ENCODE measurements at regions not wholly inside any gene's neighbourhood (a gene's known extent, or its start where the extent isn't known, plus 50 kb on each side); places are given as distances from the start of the nearest gene placed in this dataset.

DNA sequence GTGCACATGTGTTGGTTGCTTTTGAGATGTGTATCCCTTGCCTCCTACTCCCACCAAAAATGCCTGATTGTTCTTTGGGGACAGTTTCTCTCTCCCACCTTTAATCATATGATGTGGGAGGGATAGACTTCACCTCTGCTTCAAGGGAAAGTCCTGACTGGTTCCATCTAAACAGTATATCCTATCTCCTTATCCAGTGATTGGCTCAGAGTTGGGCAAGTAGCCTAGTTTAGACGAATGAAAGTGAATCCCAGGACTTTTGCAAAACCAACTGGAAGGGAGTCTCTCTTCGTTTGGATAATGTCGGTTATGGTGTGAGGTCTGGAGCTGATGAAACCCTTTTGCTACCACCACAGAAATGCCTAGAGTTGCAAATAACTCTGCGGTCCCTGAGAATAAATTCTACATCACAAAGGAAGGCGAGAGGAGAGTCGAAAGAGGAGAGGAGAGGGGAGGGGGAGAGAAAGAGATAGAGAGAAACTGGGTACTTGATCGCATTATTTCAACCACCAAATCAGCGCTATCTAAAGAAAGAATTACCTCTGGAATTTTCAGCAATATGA is 77.1 kb upstream of the SALL1 start:
- dilution Hi-C loops (cut with MboI; ENCODE audit: extremely low pct_ligation_motif_present, low sequenced_read_pairs) (no loop called here), intact Hi-C loops (cut with micrococcal nuclease) (no loop called here)
- FAIRE-seq, result no peak

More for the DNA sequence above, 77.1 kb upstream of the SALL1 start:
- TF ChIP-seq JUN (IDR thresholded peaks at IDR 0.05; ENCODE audit: borderline replicate concordance, insufficient read depth, insufficient read length, low read depth) (no peak), MYC (IDR thresholded peaks at IDR 0.05; ENCODE audit: low read depth, low read length) (no peak), GATA2 (IDR thresholded peaks at IDR 0.05; ENCODE audit: insufficient read depth, insufficient read length, low read depth, low read length) (no peak), FOS (IDR thresholded peaks at IDR 0.05; ENCODE audit: borderline replicate concordance, insufficient read depth, low read length) (no peak), POLR2A (IDR thresholded peaks at IDR 0.05; ENCODE audit: low read depth, low read length) (no peak), POLR2AphosphoS5 (IDR thresholded peaks at IDR 0.05; ENCODE audit: insufficient read depth, low read depth, low read length) (no peak), EZH2 (IDR thresholded peaks at IDR 0.05; ENCODE audit: borderline replicate concordance, low read depth, low read length, severe bottlenecking) (no peak)
- TF ChIP-seq, protein P1, sequence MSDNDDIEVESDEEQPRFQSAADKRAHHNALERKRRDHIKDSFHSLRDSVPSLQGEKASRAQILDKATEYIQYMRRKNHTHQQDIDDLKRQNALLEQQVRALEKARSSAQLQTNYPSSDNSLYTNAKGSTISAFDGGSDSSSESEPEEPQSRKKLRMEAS (IDR thresholded peaks at IDR 0.05; ENCODE audit: insufficient read depth, insufficient read length), result no peak
- TF ChIP-seq, protein P2, sequence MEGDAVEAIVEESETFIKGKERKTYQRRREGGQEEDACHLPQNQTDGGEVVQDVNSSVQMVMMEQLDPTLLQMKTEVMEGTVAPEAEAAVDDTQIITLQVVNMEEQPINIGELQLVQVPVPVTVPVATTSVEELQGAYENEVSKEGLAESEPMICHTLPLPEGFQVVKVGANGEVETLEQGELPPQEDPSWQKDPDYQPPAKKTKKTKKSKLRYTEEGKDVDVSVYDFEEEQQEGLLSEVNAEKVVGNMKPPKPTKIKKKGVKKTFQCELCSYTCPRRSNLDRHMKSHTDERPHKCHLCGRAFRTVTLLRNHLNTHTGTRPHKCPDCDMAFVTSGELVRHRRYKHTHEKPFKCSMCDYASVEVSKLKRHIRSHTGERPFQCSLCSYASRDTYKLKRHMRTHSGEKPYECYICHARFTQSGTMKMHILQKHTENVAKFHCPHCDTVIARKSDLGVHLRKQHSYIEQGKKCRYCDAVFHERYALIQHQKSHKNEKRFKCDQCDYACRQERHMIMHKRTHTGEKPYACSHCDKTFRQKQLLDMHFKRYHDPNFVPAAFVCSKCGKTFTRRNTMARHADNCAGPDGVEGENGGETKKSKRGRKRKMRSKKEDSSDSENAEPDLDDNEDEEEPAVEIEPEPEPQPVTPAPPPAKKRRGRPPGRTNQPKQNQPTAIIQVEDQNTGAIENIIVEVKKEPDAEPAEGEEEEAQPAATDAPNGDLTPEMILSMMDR (IDR thresholded peaks at IDR 0.05; ENCODE audit: extremely low read depth in 1 of 2, insufficient read depth in 1 of 2, low read depth in 1 of 2, low read length in 2 of 2), result no peak
- H2AFZ ChIP-seq (ENCODE audit: low read depth, low read length), result no peak overlapping the region
- no peaks in the 10 kb centered on the region for H3K4me1 ChIP-seq (ENCODE audit: control insufficient read depth, extremely low read depth, insufficient read depth, low read length)
- no peaks in the 10 kb centered on the region for H3K27me3 ChIP-seq (ENCODE audit: control insufficient read depth in 2 of 2, insufficient read depth in 2 of 2, low read length in 2 of 2)
- no peak overlapping the region for H3K4me3 ChIP-seq (replicated peaks in 1 of 3; ENCODE audit: insufficient read depth in 1 of 3, low read depth in 1 of 3, low read length in 3 of 3)
- no peaks in the 10 kb centered on the region for H3K9me1 ChIP-seq (replicated peaks; ENCODE audit: control insufficient read depth, extremely low read depth, insufficient read depth, low read length)
- no TSS peak for BruUV-seq (replicated peaks)
- no peaks in the 10 kb centered on the region for H3K36me3 ChIP-seq (ENCODE audit: control insufficient read depth in 2 of 2, extremely low read depth in 1 of 2, insufficient read depth in 2 of 2, low read length in 2 of 2)
- H3K9me3 ChIP-seq (replicated peaks; ENCODE audit: control insufficient read depth, insufficient read depth, low read length), result no peaks in the 10 kb centered on the region
- ChIA-PET CTCF (no interaction called here), POLR2A (no interaction called here)
- no peak for DNase-seq (ENCODE audit: low read depth, low spot score)
- H3K4me2 ChIP-seq (ENCODE audit: insufficient read depth, low read length), result no peak overlapping the region
- no peaks in the 10 kb centered on the region for H4K20me1 ChIP-seq (replicated peaks; ENCODE audit: control insufficient read depth, extremely low read depth, insufficient read depth, low read length)
- no peaks in the 10 kb centered on the region for H3K79me2 ChIP-seq (ENCODE audit: control insufficient read depth, insufficient read depth, low read length)
- H3K27ac ChIP-seq (ENCODE audit: insufficient read depth, low read depth, low read length), result no peak overlapping the region
- H3K9ac ChIP-seq (replicated peaks; ENCODE audit: extremely low read depth, insufficient read depth, low read length), result no peak overlapping the region

Measured in endothelial cell of umbilical vein (primary cell).